Adrenal gland (tissue), 9 donors: ENCODE measurements at regions not wholly inside any gene's neighbourhood (a gene's known extent, or its start where the extent isn't known, plus 50 kb on each side); places are given as distances from the start of the nearest gene placed in this dataset.

Source experiments
- DNase-seq, 7 donors: peaks; one replicate each; pipeline ENCODE4 v3.0.0-alpha.2; 2019 to 2020
- H3K27ac ChIP-seq, 5 donors: fragments of 200-600 bp; sonication (generic) in 4 of 5; 1 replicate in 3 of 5; 2 replicates in 2 of 5; pipeline versions ENCODE4 v1.5.1 to v1.8.0; 2016 to 2020; ENCODE audit warnings: mild to moderate bottlenecking in 1 of 5
- H3K27me3 ChIP-seq: fragments of 200-600 bp; 2 replicates; pipeline ENCODE4 v1.8.0; 2021
- H3K36me3 ChIP-seq, 2 donors: fragments of 200-600 bp; replicated peaks in 1 of 2; 1 replicate in 1 of 2; 2 replicates in 1 of 2; pipeline versions ENCODE4 v1.5.1 to v1.8.0; 2018 to 2022
- H3K4me1 ChIP-seq, 2 donors: fragments of 200-600 bp; replicated peaks in 1 of 2; 1 replicate in 1 of 2; 2 replicates in 1 of 2; pipeline versions ENCODE4 v1.5.1 to v1.8.0; 2018 to 2021
- H3K4me3 ChIP-seq, 4 donors: fragments of 200-600 bp; sonication (generic) in 3 of 4; one replicate each; pipeline ENCODE4 v1.5.1; 2016 to 2018
- H3K9me3 ChIP-seq, 3 donors: fragments of 200-600 bp; sonication (generic) in 1 of 3; replicated peaks in 1 of 3; 1 replicate in 2 of 3; 2 replicates in 1 of 3; pipeline versions ENCODE4 v1.5.1 to v1.8.0; 2016 to 2021
- POLR2A ChIP-seq, 2 donors: fragments of 450-650 bp; IDR thresholded peaks; one replicate each; pipeline ENCODE4 v1.6.1; 2017; ENCODE audit warnings: antibody characterized with exemption in 2 of 2, mild to moderate bottlenecking in 2 of 2, moderate library complexity in 1 of 2
- WGBS, 4 donors: extraction: QIAGEN DNeasy Blood & Tissue Kit in 2 of 4; methylation state at CpG; one replicate each; pipeline versions ENCODE4 v1.1.5 to v1.1.7; 2013 to 2017; 5-methylcytosine and 5-hydroxymethylcytosine counted together
- intact Hi-C, 2 donors: fragments of 100-400 bp; cut with DNase I; formaldehyde crosslinking; loops; one replicate each; pipeline versions ENCODE4 v1.14.1 to v1.15.0; 2022 to 2023
- TF ChIP-seq, protein P1 (sequence below), 6 experiments: fragments of 450-650 bp in 4 of 6; fragments of 200-600 bp in 2 of 6; sonication (generic) in 1 of 6; IDR thresholded peaks; 1 replicate in 5 of 6; 2 replicates in 1 of 6; pipeline versions ENCODE4 v1.5.1 to v1.8.0; 2016 to 2021; ENCODE audit warnings: antibody characterized with exemption in 6 of 6, mild to moderate bottlenecking in 2 of 6, moderate library complexity in 1 of 6
- donor health status: healthy with polysubstance abuse.
- donor health status: Bipolar disorder and iron deficiency.
- donor health status: DM: yes; HTN: yes; CAD: no.
- donor health status: DM: no; HTN: no; CAD: no.
- donor health status: DM: no; HTN: no; CAD: no.

DNA sequence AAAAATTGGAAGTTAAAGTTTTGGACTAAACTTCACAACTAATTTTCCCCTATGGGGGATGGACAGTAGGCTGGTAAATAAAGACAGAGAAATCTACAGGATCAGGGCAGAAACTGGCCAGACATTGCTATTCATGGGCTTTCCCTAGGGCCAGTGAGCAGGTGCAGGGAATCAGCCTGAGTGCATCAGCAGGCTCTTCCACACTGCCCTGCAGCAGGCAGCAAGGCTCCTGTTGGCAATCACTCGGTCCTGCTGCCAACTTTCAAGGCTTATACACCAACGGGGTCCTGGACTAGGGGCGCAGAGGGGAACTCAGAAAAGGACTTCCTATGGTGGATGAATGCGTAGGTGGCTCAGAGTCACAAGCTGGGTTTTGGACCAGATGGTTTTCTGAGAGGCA is 59.8 kb upstream of the NHSL1 start:
- 79 to 89% (median 88%) methylated on average over 3 to 4 of the region's 4 CpGs for WGBS, 4 donors
- Histone ChIP-seq H3K4me1 (peaks cover 5 to 11% of the 10 kb centered on the region in 2 donors), H3K27me3 (no peaks in the 10 kb centered on the region), H3K9me3 (no peaks in the 10 kb centered on the region), H3K36me3 (no peaks in the 10 kb centered on the region), H3K27ac (no peak overlapping the region), H3K4me3 (no peak overlapping the region)
- TF ChIP-seq, protein P1, sequence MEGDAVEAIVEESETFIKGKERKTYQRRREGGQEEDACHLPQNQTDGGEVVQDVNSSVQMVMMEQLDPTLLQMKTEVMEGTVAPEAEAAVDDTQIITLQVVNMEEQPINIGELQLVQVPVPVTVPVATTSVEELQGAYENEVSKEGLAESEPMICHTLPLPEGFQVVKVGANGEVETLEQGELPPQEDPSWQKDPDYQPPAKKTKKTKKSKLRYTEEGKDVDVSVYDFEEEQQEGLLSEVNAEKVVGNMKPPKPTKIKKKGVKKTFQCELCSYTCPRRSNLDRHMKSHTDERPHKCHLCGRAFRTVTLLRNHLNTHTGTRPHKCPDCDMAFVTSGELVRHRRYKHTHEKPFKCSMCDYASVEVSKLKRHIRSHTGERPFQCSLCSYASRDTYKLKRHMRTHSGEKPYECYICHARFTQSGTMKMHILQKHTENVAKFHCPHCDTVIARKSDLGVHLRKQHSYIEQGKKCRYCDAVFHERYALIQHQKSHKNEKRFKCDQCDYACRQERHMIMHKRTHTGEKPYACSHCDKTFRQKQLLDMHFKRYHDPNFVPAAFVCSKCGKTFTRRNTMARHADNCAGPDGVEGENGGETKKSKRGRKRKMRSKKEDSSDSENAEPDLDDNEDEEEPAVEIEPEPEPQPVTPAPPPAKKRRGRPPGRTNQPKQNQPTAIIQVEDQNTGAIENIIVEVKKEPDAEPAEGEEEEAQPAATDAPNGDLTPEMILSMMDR (IDR thresholded peaks at IDR 0.05) = no peak
- TF ChIP-seq POLR2A (IDR thresholded peaks at IDR 0.05) = no peak
- intact Hi-C loops = no loop called here
- DNase-seq = no peak

DNA sequence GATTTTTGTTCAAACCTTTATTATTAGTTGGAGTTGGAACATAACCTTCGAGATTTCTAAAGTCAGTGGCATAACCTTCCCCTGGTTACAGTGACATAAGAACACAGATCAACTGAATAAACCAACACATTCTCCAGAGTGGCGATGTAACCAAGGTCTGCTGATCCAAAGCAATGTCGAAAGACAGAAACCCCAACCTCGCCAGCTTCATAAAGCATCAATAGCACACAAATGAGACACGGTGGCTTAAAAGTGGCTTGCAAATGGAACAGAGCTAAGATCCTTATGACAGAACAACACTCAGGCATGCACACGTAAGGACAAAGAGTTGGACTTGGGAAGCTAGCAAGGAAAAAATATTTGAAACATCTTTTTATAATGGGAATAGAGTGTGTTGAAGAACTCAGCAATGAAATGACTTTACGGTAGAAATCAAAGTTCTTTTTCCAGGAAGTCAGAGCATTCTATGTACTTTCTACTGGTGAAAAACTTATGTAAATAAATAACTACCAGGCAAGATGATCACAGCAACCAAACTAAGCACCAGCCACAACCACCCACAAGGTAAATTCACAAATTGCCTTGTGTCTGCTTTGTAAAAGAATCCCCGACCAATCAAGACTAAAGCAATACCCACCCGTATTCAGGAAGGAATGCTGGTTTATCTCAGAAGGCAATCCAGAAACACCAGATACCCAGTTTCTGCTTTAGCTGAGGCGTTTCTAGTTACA is 61.0 kb upstream of the NHSL1 start:
- 80 to 85% (median 83%) methylated on average over 10 of the region's 10 CpGs for WGBS, 4 donors

DNA sequence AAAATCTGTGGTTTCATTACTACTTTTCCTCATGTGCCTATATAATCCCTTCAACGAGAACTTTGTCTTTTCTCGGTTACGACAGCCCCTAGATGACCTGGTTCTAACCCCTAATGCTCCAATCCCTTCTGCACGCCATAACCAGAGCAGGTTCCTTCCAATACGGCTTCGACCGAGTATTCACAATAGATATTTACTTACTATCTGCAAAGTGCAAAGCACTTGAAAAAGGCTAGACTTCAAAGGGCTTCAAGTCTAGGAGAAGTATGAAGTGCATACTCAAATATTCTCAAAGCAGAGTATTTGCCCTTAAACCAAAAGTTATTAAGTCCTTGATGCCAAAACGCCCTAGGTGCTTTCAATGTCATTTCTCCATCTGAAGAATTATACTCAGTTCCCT is 63.4 kb upstream of the NHSL1 start:
- Histone ChIP-seq H3K4me3 (no peak overlapping the region), H3K9me3 (no peaks in the 10 kb centered on the region), H3K36me3 (no peaks in the 10 kb centered on the region), H3K27ac (no peak overlapping the region), H3K27me3 (no peaks in the 10 kb centered on the region), H3K4me1 (no peaks in the 10 kb centered on the region)
- TF ChIP-seq POLR2A (IDR thresholded peaks at IDR 0.05) = no peak
- TF ChIP-seq, protein P1 (IDR thresholded peaks at IDR 0.05) = no peak
- intact Hi-C loops = no loop called here
- 84 to 92% (median 87%) methylated on average over 8 of the region's 8 CpGs for WGBS, 4 donors
- DNase-seq = no peak

More for the DNA sequence above, 61.0 kb upstream of the NHSL1 start:
- DNase-seq = no peak
- H3K27me3 ChIP-seq = no peaks in the 10 kb centered on the region
- peaks cover 0 to 5% of the 10 kb centered on the region in 2 donors for H3K4me1 ChIP-seq
- intact Hi-C loops = no loop called here
- H3K36me3 ChIP-seq = no peaks in the 10 kb centered on the region
- no peak overlapping the region for H3K4me3 ChIP-seq
- H3K9me3 ChIP-seq = no peaks in the 10 kb centered on the region
- H3K27ac ChIP-seq = no peak overlapping the region
- TF ChIP-seq POLR2A (IDR thresholded peaks at IDR 0.05) = no peak
- TF ChIP-seq, protein P1 (IDR thresholded peaks at IDR 0.05) = no peak

DNA sequence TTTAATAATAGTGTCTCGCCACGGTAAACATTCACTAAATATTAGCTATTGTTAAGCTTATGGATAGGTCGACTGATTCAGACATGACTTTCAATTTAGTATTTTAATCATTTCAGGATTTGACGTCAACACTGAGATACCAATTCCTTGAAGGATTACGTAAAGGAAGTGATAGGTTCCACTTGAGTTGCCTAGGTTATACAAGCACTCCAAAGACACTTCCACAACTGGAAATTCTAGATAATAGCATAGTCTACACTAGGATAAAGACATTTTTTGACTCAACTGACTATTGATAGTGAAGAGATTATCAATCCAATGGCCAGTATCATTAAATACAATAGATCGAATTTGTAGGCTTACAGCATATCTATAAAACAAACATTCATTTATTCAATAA is 63.9 kb upstream of the NHSL1 start:
- intact Hi-C loops = no loop called here
- DNase-seq = no peak
- H3K4me1 ChIP-seq = no peaks in the 10 kb centered on the region
- H3K4me3 ChIP-seq = no peak overlapping the region
- TF ChIP-seq, protein P1 (IDR thresholded peaks at IDR 0.05) = no peak
- TF ChIP-seq POLR2A (IDR thresholded peaks at IDR 0.05) = no peak
- 84 to 94% (median 90%) methylated on average over 6 of the region's 6 CpGs for WGBS, 4 donors
- H3K36me3 ChIP-seq = no peaks in the 10 kb centered on the region
- no peaks in the 10 kb centered on the region for H3K27me3 ChIP-seq
- H3K27ac ChIP-seq = no peak overlapping the region
- no peaks in the 10 kb centered on the region for H3K9me3 ChIP-seq
